ENCODE measurements at regions not wholly inside any gene's neighbourhood (a gene's known extent, or its start where the extent isn't known, plus 50 kb on each side); places are given as distances from the start of the nearest gene placed in this dataset.
"Not testable (repeated sequence)": the region's sequence is repeated elsewhere in the genome, so short reads cannot be mapped to it uniquely, and the experiment has no call there.

- DNase-seq (ENCODE audit: low read depth) = no peak
These were observed 112.3 kb upstream of the SMIM30 start for GRCh38 chr7:113230691-113231090.

GRCh38 chr7:113217314-113217713 is 99.0 kb upstream of the SMIM30 start:
- no peak for DNase-seq (ENCODE audit: low read depth)

GRCh38 chr7:113216038-113216437 is 97.7 kb upstream of the SMIM30 start:
- no peak for DNase-seq (ENCODE audit: low read depth)

- no peak for DNase-seq (ENCODE audit: low read depth)
These were observed 91.3 kb upstream of the SMIM30 start for GRCh38 chr7:113209449-113210203.

GRCh38 chr7:113207931-113208330 is 89.6 kb upstream of the SMIM30 start:
- DNase-seq (ENCODE audit: low read depth) = no peak

- DNase-seq (ENCODE audit: low read depth) = no peak
These were observed 89.1 kb upstream of the SMIM30 start for GRCh38 chr7:113207441-113207840.

- DNase-seq (ENCODE audit: low read depth) = no peak
These were observed 86.1 kb upstream of the SMIM30 start for GRCh38 chr7:113204415-113204814.

GRCh38 chr7:113202284-113202683 is 83.9 kb upstream of the SMIM30 start:
- DNase-seq (ENCODE audit: low read depth) = no peak

- no peak for DNase-seq (ENCODE audit: low read depth)
These were observed 81.9 kb upstream of the SMIM30 start for GRCh38 chr7:113200281-113200680.

- no peak for DNase-seq (ENCODE audit: low read depth)
These were observed 81.5 kb upstream of the SMIM30 start for GRCh38 chr7:113199841-113200240.

GRCh38 chr7:113199136-113199535 is 80.8 kb upstream of the SMIM30 start:
- DNase-seq (ENCODE audit: low read depth) = no peak

- DNase-seq (ENCODE audit: low read depth) = no peak
These were observed 79.9 kb upstream of the SMIM30 start for GRCh38 chr7:113198226-113198625.

GRCh38 chr7:113197274-113197673 is 78.9 kb upstream of the SMIM30 start:
- no peak for DNase-seq (ENCODE audit: low read depth)

- DNase-seq (ENCODE audit: low read depth) = no peak
These were observed 70.0 kb upstream of the SMIM30 start for GRCh38 chr7:113188396-113188795.

GRCh38 chr7:113179313-113179712 is 61.0 kb upstream of the SMIM30 start:
- no peak for DNase-seq (ENCODE audit: low read depth)

GRCh38 chr7:113176836-113177235 is 58.5 kb upstream of the SMIM30 start:
- no peak for DNase-seq (ENCODE audit: low read depth)

GRCh38 chr7:113176180-113176579 is 57.8 kb upstream of the SMIM30 start:
- not testable (repeated sequence) for DNase-seq (ENCODE audit: low read depth)

GRCh38 chr7:113175525-113176104 is 57.3 kb upstream of the SMIM30 start:
- DNase-seq (ENCODE audit: low read depth) = no peak

GRCh38 chr7:113172726-113173125 is 54.4 kb upstream of the SMIM30 start:
- DNase-seq (ENCODE audit: low read depth) = no peak

- no peak for DNase-seq (ENCODE audit: low read depth)
These were observed 52.2 kb upstream of the SMIM30 start for GRCh38 chr7:113170591-113170990.
